GM21528 (cell line): ENCODE measurements at regions not wholly inside any gene's neighbourhood (a gene's known extent, or its start where the extent isn't known, plus 50 kb on each side); places are given as distances from the start of the nearest gene placed in this dataset.

ENCODE experiments used
- ATAC-seq: cut with Tn5 transposase; IDR thresholded peaks from one replicate; pipeline ENCODE4 v1.9.1; 2021; ENCODE audit warnings: mild to moderate bottlenecking, moderate library complexity; ENCODE audit not compliant: unreplicated experiment, low FRiP score

DNA sequence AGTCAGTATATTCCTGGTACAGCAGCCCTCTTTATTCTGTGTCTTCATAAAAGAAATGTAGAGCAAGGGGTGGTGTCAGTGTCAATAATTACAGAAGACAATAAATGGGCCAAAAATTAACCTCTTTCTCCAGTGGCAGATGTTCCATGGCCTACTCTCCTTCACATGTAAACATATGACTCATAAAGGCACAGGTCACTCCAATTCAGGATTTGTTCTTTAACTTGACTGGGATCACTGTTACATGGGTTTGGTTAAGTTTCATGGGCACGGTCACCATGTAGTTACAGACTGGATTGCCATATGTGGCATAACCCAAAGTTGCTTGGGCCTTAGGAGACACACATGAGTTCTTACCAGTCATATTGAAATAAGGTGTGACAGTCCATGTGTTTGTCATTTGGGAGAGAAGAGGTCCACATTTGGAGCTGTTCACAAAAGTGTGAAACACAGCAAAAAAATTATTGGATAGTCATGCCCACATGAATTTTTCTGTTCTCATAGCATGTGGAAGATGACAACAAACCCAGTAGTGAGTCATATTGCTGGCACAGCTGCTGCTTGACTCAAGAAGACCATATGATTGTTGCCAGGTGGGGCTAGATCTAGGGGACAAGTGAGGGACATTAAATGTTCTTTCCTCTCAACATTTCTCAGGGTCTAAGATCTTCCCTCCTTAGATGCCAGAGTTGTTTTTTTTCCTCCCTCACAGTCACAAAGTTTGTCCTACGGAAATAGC is 68.1 kb upstream of the HTR2A start:
- no peak for ATAC-seq

DNA sequence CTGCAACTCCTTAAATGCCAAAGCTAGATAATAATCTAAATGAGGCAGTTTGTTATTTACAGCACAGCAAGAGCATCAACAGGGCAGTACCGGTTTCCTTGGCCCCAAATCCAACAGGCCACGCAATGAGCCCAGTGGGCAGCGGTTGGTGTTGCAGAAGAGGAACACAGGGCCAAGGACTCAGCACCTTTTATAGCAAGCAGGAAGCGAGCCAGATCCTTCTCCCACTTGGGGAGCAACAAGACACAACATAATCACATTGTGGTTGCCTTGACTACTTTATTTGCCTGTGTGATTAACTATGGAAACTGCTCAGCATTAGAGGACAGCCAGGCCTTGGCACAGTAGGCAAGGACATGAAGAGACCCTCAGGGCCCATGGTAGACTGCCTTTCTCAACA is 67.1 kb upstream of the HTR2A start:
- ATAC-seq = no peak

DNA sequence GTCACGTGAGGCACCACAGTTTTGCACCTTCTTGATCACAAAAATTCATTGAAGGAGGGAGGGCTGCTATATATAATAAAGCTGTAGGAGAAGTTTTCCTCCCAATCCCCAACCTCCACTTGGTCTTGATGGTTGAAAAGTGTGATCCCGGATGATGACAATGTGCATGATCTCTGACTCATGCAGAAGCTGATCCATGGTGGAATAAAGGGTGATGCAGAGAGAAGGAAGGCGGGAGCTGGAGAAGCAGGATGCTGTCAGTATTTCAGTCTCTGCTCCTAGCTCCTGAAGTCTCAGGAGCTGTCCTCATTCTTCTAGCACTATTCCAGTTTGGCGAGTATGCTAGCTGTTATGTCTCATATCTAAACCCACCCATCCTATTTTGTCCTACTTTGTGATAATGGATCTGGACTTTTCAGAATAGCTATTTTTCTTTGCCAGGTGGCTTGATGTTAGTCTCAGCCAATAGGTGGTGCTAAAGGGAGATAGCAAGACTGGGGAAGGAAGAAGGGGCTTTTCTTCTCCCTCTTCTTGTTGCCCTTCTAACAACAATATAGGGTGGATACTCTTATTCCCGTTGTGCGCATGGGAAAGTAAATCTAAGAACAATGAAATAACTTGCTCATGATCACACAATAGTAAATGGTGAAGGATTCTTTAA is 65.6 kb upstream of the HTR2A start:
- peak; percentile 4 for ATAC-seq

DNA sequence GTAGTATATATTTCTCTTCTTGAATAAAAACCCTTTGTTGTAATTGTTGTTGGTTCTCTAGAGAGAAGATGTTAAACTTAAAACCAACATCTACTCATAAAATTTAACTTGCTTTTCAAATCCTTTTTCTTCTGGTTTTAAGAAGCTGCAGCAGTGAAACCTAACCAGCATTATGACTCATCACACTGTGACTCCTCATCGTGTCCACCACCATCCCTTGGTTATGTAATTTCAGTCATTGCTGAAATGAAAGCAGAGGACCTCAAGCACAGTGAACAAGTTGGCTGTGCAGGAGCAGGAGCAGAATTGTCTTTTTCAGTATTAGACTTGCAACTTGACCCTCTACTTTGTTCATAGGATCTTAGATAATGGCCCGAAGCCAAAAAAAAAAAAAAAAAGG is 64.9 kb upstream of the HTR2A start:
- ATAC-seq = peak; percentile 98

DNA sequence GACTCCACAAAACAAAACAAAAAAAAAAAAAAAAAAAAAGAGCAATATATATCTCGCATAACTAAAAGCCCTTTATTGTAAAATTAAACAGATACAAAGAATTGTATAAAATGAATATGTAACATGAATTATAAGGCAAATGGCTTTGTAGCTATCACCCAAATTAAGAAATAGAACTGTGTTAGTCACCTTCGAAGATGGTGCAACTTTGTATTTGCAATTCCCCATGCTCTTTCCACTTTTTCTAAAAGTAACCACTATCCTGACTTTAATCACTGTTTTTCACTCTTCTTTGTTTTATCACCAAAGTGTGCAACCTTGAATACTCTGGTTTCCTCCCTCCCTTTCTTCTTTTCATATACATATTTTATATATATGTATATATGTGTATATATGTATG is 57.1 kb upstream of the HTR2A start:
- no peak for ATAC-seq

DNA sequence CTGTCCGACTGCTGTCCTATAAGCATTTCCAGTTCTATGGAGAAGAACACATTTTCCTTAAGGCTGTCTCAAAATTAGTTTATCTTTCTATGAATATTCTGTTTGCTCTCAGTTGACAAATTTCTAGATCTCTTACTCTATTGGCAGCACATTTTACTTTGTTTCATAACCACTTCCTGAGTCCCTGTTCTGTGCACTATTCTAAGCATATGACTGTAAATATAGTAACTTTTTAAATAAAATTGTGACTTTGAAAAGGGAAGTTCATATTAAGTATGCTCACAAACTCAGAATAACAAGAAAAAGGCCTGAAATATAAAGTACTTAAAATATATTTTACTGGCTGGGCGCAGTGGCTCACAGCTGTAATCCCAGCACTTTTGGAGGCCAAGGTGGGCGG is 56.5 kb upstream of the HTR2A start:
- ATAC-seq = no peak

DNA sequence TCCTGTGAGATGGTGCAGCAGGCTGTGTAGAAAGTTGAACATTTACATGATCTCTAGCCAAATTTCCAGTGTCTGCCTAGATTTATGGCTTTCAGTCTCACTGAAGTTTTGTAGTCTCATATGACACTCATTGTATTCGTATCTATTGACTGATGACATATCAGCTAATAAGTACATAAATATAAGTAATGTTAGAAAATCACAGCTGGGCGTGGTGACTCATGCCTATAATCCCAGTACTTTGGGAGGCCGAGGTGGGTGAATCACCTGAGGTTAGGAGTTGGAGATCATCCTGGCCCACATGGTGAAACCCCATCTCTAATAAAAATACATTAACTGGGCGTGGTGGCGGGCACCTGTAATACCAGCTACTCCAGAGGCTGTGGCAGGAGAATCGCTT is 54.7 kb upstream of the HTR2A start:
- ATAC-seq = no peak

DNA sequence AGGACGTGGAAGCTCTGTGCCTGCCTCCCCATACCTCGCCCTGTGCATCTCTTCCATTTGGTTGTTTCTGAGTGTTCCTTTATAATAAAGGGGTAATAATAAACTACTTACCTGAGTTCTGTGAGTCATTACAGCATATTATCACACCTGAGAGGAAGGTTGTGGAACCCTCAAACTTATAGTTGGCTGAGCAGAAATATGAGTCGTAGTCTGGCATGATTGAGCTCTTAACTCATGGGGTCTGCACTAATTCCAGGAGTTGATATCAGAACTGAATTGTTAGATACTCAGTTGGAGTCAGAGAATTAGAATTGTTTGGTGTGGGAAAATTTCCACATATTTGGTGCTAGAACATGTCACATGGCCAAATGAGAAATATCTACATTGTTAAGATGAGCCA is 52.4 kb upstream of the HTR2A start:
- no peak for ATAC-seq

DNA sequence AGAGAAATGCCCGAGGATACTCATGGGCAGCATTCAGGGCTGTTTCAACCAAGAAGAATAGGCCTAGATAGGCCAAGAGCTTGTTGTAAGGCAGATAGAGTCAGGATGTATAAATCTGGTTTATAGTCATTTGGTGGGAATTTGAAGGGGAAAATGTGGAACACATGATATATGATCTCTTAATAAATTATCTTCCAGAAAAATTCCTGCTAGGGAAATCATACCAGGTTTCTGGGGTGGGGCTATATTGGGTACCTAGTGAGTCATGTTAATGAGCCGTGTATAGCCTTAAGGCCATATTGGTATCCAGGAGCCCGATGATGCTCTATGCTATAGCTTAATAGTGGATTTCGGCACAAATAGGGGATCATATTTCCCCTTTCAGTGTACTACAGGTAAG is 51.5 kb upstream of the HTR2A start:
- ATAC-seq = no peak

DNA sequence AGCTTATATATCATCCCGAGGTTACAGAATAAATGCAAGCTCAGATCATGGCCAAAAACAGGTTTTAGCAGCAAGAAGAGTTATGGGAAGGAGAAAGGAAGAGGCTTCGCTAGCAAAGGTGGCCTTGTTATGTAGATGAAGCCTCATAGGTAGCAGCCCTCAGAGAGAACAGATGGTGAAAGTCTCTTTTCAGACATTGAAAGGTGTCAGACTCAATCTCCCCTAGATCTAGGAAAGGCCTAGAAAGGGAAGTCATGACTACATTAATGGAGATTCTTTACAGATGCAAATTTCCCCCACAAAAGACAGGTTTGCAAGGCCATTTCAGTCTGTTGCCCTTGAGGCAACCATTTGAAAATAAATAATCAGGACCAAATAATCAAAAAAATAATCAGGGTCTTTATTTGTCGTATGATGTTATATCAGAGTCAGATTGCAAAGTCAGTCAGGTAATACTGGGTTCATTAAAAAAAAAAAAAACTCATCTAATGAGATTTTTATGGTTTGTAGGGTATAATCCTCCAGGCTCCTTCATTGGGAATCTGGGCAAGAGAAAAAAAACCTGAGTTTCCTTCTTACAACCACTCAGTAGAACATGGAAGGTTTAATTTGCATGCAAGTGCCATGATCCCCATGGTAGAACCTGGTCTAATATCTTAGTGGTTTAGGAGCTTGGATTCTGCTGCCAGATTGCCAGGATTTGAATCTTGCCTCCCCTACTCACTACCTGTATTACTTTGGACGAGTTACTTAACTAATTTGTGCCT is 50.8 kb upstream of the HTR2A start:
- ATAC-seq = no peak
